ENCODE measurements at regions not wholly inside any gene's neighbourhood (a gene's known extent, or its start where the extent isn't known, plus 50 kb on each side); places are given as distances from the start of the nearest gene placed in this dataset.

- DNase-seq (ENCODE audit: low read depth, low spot score) = no peak
- Histone ChIP-seq H3K9me3 (ENCODE audit: control insufficient read depth, insufficient read depth, low read length) (no peaks in the 10 kb centered on the region), H3K4me3 (ENCODE audit: low read length) (no peak overlapping the region), H3K27me3 (ENCODE audit: control insufficient read depth, insufficient read depth, low read length) (no peaks in the 10 kb centered on the region), H3K36me3 (ENCODE audit: control insufficient read depth, insufficient read depth, low read length) (no peaks in the 10 kb centered on the region), H3K27ac (ENCODE audit: low read length) (no peak overlapping the region), H3K4me1 (ENCODE audit: control insufficient read depth, insufficient read depth, low read length) (no peaks in the 10 kb centered on the region)
- WGBS (ENCODE audit: insufficient coverage, insufficient read length) = no CpG with 5 or more reads among the region's 7 CpGs
Observed at GRCh38 chr10:4385231-4385870, 440.7 kb upstream of the AKR1E2 start.

- no peak for DNase-seq (ENCODE audit: low read depth, low spot score)
- Histone ChIP-seq H3K4me3 (ENCODE audit: low read length) (no peak overlapping the region), H3K9me3 (ENCODE audit: control insufficient read depth, insufficient read depth, low read length) (no peaks in the 10 kb centered on the region), H3K27ac (ENCODE audit: low read length) (no peak overlapping the region), H3K4me1 (ENCODE audit: control insufficient read depth, insufficient read depth, low read length) (no peaks in the 10 kb centered on the region), H3K36me3 (ENCODE audit: control insufficient read depth, insufficient read depth, low read length) (no peaks in the 10 kb centered on the region), H3K27me3 (ENCODE audit: control insufficient read depth, insufficient read depth, low read length) (no peaks in the 10 kb centered on the region)
- WGBS (ENCODE audit: insufficient coverage, insufficient read length) = no CpG with 5 or more reads among the region's 4 CpGs
Observed at GRCh38 chr10:4384245-4384644, 441.8 kb upstream of the AKR1E2 start.

- Histone ChIP-seq H3K36me3 (ENCODE audit: control insufficient read depth, insufficient read depth, low read length) (no peaks in the 10 kb centered on the region), H3K27me3 (ENCODE audit: control insufficient read depth, insufficient read depth, low read length) (no peaks in the 10 kb centered on the region), H3K27ac (ENCODE audit: low read length) (no peak overlapping the region), H3K9me3 (ENCODE audit: control insufficient read depth, insufficient read depth, low read length) (no peaks in the 10 kb centered on the region), H3K4me1 (ENCODE audit: control insufficient read depth, insufficient read depth, low read length) (no peaks in the 10 kb centered on the region), H3K4me3 (ENCODE audit: low read length) (no peak overlapping the region)
- DNase-seq (ENCODE audit: low read depth, low spot score) = no peak
- WGBS (ENCODE audit: insufficient coverage, insufficient read length) = no CpG with 5 or more reads among the region's 4 CpGs
Observed at GRCh38 chr10:4383651-4384098, 442.3 kb upstream of the AKR1E2 start.

GRCh38 chr10:4382811-4383210, 443.2 kb upstream of the AKR1E2 start:
- Histone ChIP-seq H3K4me1 (ENCODE audit: control insufficient read depth, insufficient read depth, low read length) (no peaks in the 10 kb centered on the region), H3K4me3 (ENCODE audit: low read length) (no peak overlapping the region)

GRCh38 chr10:4373612-4374011, 452.4 kb upstream of the AKR1E2 start:
- Histone ChIP-seq H3K27me3 (ENCODE audit: control insufficient read depth, insufficient read depth, low read length) (no peaks in the 10 kb centered on the region), H3K27ac (ENCODE audit: low read length) (no peak overlapping the region), H3K4me3 (ENCODE audit: low read length) (no peak overlapping the region), H3K9me3 (ENCODE audit: control insufficient read depth, insufficient read depth, low read length) (no peaks in the 10 kb centered on the region), H3K36me3 (ENCODE audit: control insufficient read depth, insufficient read depth, low read length) (no peaks in the 10 kb centered on the region), H3K4me1 (ENCODE audit: control insufficient read depth, insufficient read depth, low read length) (no peaks in the 10 kb centered on the region)
- WGBS (ENCODE audit: insufficient coverage, insufficient read length) = no CpG with 5 or more reads among the region's 2 CpGs
- DNase-seq (ENCODE audit: low read depth, low spot score) = no peak

More at GRCh38 chr10:4382811-4383210, 443.2 kb upstream of the AKR1E2 start:
- H3K27me3 ChIP-seq (ENCODE audit: control insufficient read depth, insufficient read depth, low read length) = no peaks in the 10 kb centered on the region
- H3K27ac ChIP-seq (ENCODE audit: low read length) = no peak overlapping the region
- no peak for DNase-seq (ENCODE audit: low read depth, low spot score)
- no CpG with 5 or more reads among the region's 1 CpG for WGBS (ENCODE audit: insufficient coverage, insufficient read length)
- H3K9me3 ChIP-seq (ENCODE audit: control insufficient read depth, insufficient read depth, low read length) = no peaks in the 10 kb centered on the region
- no peaks in the 10 kb centered on the region for H3K36me3 ChIP-seq (ENCODE audit: control insufficient read depth, insufficient read depth, low read length)

- DNase-seq (ENCODE audit: low read depth, low spot score) = no peak
- Histone ChIP-seq H3K27ac (ENCODE audit: low read length) (no peak overlapping the region), H3K4me3 (ENCODE audit: low read length) (no peak overlapping the region), H3K27me3 (ENCODE audit: control insufficient read depth, insufficient read depth, low read length) (no peaks in the 10 kb centered on the region), H3K9me3 (ENCODE audit: control insufficient read depth, insufficient read depth, low read length) (no peaks in the 10 kb centered on the region), H3K36me3 (ENCODE audit: control insufficient read depth, insufficient read depth, low read length) (no peaks in the 10 kb centered on the region), H3K4me1 (ENCODE audit: control insufficient read depth, insufficient read depth, low read length) (no peaks in the 10 kb centered on the region)
- no CpG with 5 or more reads among the region's 4 CpGs for WGBS (ENCODE audit: insufficient coverage, insufficient read length)
Observed at GRCh38 chr10:4373098-4373497, 452.9 kb upstream of the AKR1E2 start.

- Histone ChIP-seq H3K36me3 (ENCODE audit: control insufficient read depth, insufficient read depth, low read length) (no peaks in the 10 kb centered on the region), H3K27ac (ENCODE audit: low read length) (no peak overlapping the region), H3K4me1 (ENCODE audit: control insufficient read depth, insufficient read depth, low read length) (no peaks in the 10 kb centered on the region), H3K4me3 (ENCODE audit: low read length) (no peak overlapping the region), H3K27me3 (ENCODE audit: control insufficient read depth, insufficient read depth, low read length) (no peaks in the 10 kb centered on the region), H3K9me3 (ENCODE audit: control insufficient read depth, insufficient read depth, low read length) (no peaks in the 10 kb centered on the region)
- no CpG with 5 or more reads among the region's 6 CpGs for WGBS (ENCODE audit: insufficient coverage, insufficient read length)
- no peak for DNase-seq (ENCODE audit: low read depth, low spot score)
Observed at GRCh38 chr10:4372601-4373000, 453.4 kb upstream of the AKR1E2 start.

- H3K4me3 ChIP-seq (ENCODE audit: low read length) = no peak overlapping the region
- no peak overlapping the region for H3K27ac ChIP-seq (ENCODE audit: low read length)
- WGBS (ENCODE audit: insufficient coverage, insufficient read length) = no CpG with 5 or more reads among the region's 4 CpGs
Observed at GRCh38 chr10:4371691-4372295, 454.2 kb upstream of the AKR1E2 start.

GRCh38 chr10:4370376-4370775, 455.6 kb upstream of the AKR1E2 start:
- no peak overlapping the region for H3K27ac ChIP-seq (ENCODE audit: low read length)
- H3K27me3 ChIP-seq (ENCODE audit: control insufficient read depth, insufficient read depth, low read length) = no peaks in the 10 kb centered on the region
- WGBS (ENCODE audit: insufficient coverage, insufficient read length) = no CpG with 5 or more reads among the region's 1 CpG
- no peak for DNase-seq (ENCODE audit: low read depth, low spot score)
- H3K4me3 ChIP-seq (ENCODE audit: low read length) = no peak overlapping the region
- H3K4me1 ChIP-seq (ENCODE audit: control insufficient read depth, insufficient read depth, low read length) = no peaks in the 10 kb centered on the region
- no peaks in the 10 kb centered on the region for H3K9me3 ChIP-seq (ENCODE audit: control insufficient read depth, insufficient read depth, low read length)
- H3K36me3 ChIP-seq (ENCODE audit: control insufficient read depth, insufficient read depth, low read length) = no peaks in the 10 kb centered on the region

More at GRCh38 chr10:4371691-4372295, 454.2 kb upstream of the AKR1E2 start:
- no peaks in the 10 kb centered on the region for H3K36me3 ChIP-seq (ENCODE audit: control insufficient read depth, insufficient read depth, low read length)
- no peaks in the 10 kb centered on the region for H3K27me3 ChIP-seq (ENCODE audit: control insufficient read depth, insufficient read depth, low read length)
- H3K9me3 ChIP-seq (ENCODE audit: control insufficient read depth, insufficient read depth, low read length) = no peaks in the 10 kb centered on the region
- DNase-seq (ENCODE audit: low read depth, low spot score) = no peak
- no peaks in the 10 kb centered on the region for H3K4me1 ChIP-seq (ENCODE audit: control insufficient read depth, insufficient read depth, low read length)

- H3K27ac ChIP-seq (ENCODE audit: low read length) = no peak overlapping the region
- no peaks in the 10 kb centered on the region for H3K27me3 ChIP-seq (ENCODE audit: control insufficient read depth, insufficient read depth, low read length)
- H3K9me3 ChIP-seq (ENCODE audit: control insufficient read depth, insufficient read depth, low read length) = no peaks in the 10 kb centered on the region
- no peaks in the 10 kb centered on the region for H3K36me3 ChIP-seq (ENCODE audit: control insufficient read depth, insufficient read depth, low read length)
- WGBS (ENCODE audit: insufficient coverage, insufficient read length) = no CpG with 5 or more reads among the region's 3 CpGs
- H3K4me1 ChIP-seq (ENCODE audit: control insufficient read depth, insufficient read depth, low read length) = no peaks in the 10 kb centered on the region
- no peak overlapping the region for H3K4me3 ChIP-seq (ENCODE audit: low read length)
- no peak for DNase-seq (ENCODE audit: low read depth, low spot score)
Observed at GRCh38 chr10:4361581-4361980, 464.4 kb upstream of the AKR1E2 start.

GRCh38 chr10:4359003-4359402, 467.0 kb upstream of the AKR1E2 start:
- H3K9me3 ChIP-seq (ENCODE audit: control insufficient read depth, insufficient read depth, low read length) = no peaks in the 10 kb centered on the region
- no peak overlapping the region for H3K4me3 ChIP-seq (ENCODE audit: low read length)
- H3K4me1 ChIP-seq (ENCODE audit: control insufficient read depth, insufficient read depth, low read length) = no peaks in the 10 kb centered on the region
- no peaks in the 10 kb centered on the region for H3K27me3 ChIP-seq (ENCODE audit: control insufficient read depth, insufficient read depth, low read length)
- H3K36me3 ChIP-seq (ENCODE audit: control insufficient read depth, insufficient read depth, low read length) = no peaks in the 10 kb centered on the region
- no peak overlapping the region for H3K27ac ChIP-seq (ENCODE audit: low read length)
- no CpG with 5 or more reads among the region's 5 CpGs for WGBS (ENCODE audit: insufficient coverage, insufficient read length)
- no peak for DNase-seq (ENCODE audit: low read depth, low spot score)
